NCI-H146 treated with DMSO at 0.1 percent for 48 hours (cell line): ENCODE measurements at regions not wholly inside any gene's neighbourhood (a gene's known extent, or its start where the extent isn't known, plus 50 kb on each side); places are given as distances from the start of the nearest gene placed in this dataset.
"Not testable (repeated sequence)": the region's sequence is repeated elsewhere in the genome, so short reads cannot be mapped to it uniquely, and the experiment has no call there.

Experiments used
- DNase-seq: peaks from one replicate; lab custom pipeline; 2025; ENCODE audit not compliant: unreplicated experiment; lab: John Stamatoyannopoulos, UW

GRCh38 chr9:71632776-71633175, 135.5 kb downstream of the CEMIP2 start:
- no peak for DNase-seq

- no peak for DNase-seq
Observed at GRCh38 chr9:71630377-71630995, 137.8 kb downstream of the CEMIP2 start.

GRCh38 chr9:71629578-71630215, 138.6 kb downstream of the CEMIP2 start:
- DNase-seq = no peak

GRCh38 chr9:71628247-71628646, 140.1 kb downstream of the CEMIP2 start:
- no peak for DNase-seq

- DNase-seq = no peak
Observed at GRCh38 chr9:71627537-71627936, 140.8 kb downstream of the CEMIP2 start.

- no peak for DNase-seq
Observed at GRCh38 chr9:71626395-71626794, 141.9 kb downstream of the CEMIP2 start.

- no peak for DNase-seq
Observed at GRCh38 chr9:71624728-71625127, 143.6 kb downstream of the CEMIP2 start.

- no peak for DNase-seq
Observed at GRCh38 chr9:71620746-71621145, 147.6 kb downstream of the CEMIP2 start.

- DNase-seq = no peak
Observed at GRCh38 chr9:71620331-71620730, 148.0 kb downstream of the CEMIP2 start.

GRCh38 chr9:71619926-71620325, 148.4 kb downstream of the CEMIP2 start:
- DNase-seq = no peak

GRCh38 chr9:71614409-71615010, 153.8 kb downstream of the CEMIP2 start:
- no peak for DNase-seq

GRCh38 chr9:71612889-71613288, 155.4 kb downstream of the CEMIP2 start:
- DNase-seq = no peak

- no peak for DNase-seq
Observed at GRCh38 chr9:71609448-71609830, 158.9 kb downstream of the CEMIP2 start.

- DNase-seq = no peak
Observed at GRCh38 chr9:71608825-71609447, 159.4 kb downstream of the CEMIP2 start.

GRCh38 chr9:71608021-71608420, 160.3 kb downstream of the CEMIP2 start:
- DNase-seq = no peak

GRCh38 chr9:71607461-71607881, 160.8 kb downstream of the CEMIP2 start:
- DNase-seq = no peak

- DNase-seq = no peak
Observed at GRCh38 chr9:71604197-71605063, 163.9 kb downstream of the CEMIP2 start.

- DNase-seq = no peak
Observed at GRCh38 chr9:71602652-71603051, 165.7 kb downstream of the CEMIP2 start.

- not testable (repeated sequence) for DNase-seq
Observed at GRCh38 chr9:71595762-71596161, 172.6 kb downstream of the CEMIP2 start.

GRCh38 chr9:71594541-71594940, 173.8 kb downstream of the CEMIP2 start:
- DNase-seq = no peak

- no peak for DNase-seq
Observed at GRCh38 chr9:71592400-71592799, 175.9 kb downstream of the CEMIP2 start.
